Panc1 (cell line): ENCODE measurements at regions not wholly inside any gene's neighbourhood (a gene's known extent, or its start where the extent isn't known, plus 50 kb on each side); places are given as distances from the start of the nearest gene placed in this dataset.

Experiments used
- ATAC-seq: fragments of 200-7000 bp; cut with Tn5 transposase; 2 replicates; pipeline ENCODE4 v1.9.1; 2020; ENCODE audit warnings: mild to moderate bottlenecking, moderate library complexity
- BruUV-seq: library from RNA; stranded (reverse); fragments of 400-500 nt; replicated peaks from 2 replicates; lab custom pipeline; 2021; lab: Mats Ljungman, UMichigan
- CTCF ChIA-PET: fragments of 300-600 bp; sonication (Branson Sonifier 250); formaldehyde crosslinking; loops from one replicate; lab custom pipeline; 2022; ENCODE audit warnings: antibody characterized with exemption; lab: Charles Lee
- POLR2A ChIA-PET: fragments of 300-600 bp; sonication (Branson Sonifier 250); formaldehyde crosslinking; loops from one replicate; lab custom pipeline; 2022; ENCODE audit warnings: antibody characterized with exemption; lab: Charles Lee
- DNase-seq: peaks from one replicate; pipeline ENCODE4 v3.0.0-alpha.2; 2010; ENCODE audit warnings: low read depth, low spot score
- H3K27ac ChIP-seq: 2 replicates; pipeline ENCODE4 v1.5.1; 2011; ENCODE audit warnings: mild to moderate bottlenecking, low read length, inconsistent platforms
- H3K27me3 ChIP-seq: fragments of 200-500 bp; sonication (Bioruptor generic); 2 replicates; pipeline ENCODE4 v1.6.0; 2014; ENCODE audit warnings: low read length, inconsistent platforms; ENCODE audit not compliant: control insufficient read depth, insufficient read depth
- H3K36me3 ChIP-seq: fragments of 200-500 bp; sonication (Bioruptor generic); 2 replicates; pipeline ENCODE4 v1.5.1; 2014; ENCODE audit warnings: inconsistent platforms, mild to moderate bottlenecking, low read length, moderate library complexity; ENCODE audit not compliant: control insufficient read depth, insufficient read depth
- H3K4me1 ChIP-seq: 2 replicates; pipeline ENCODE4 v1.5.1; 2011; ENCODE audit warnings: inconsistent platforms, mild to moderate bottlenecking, low read length, moderate library complexity; ENCODE audit not compliant: control insufficient read depth, insufficient read depth
- H3K4me3 ChIP-seq, 2 experiments: 2 replicates each; pipeline ENCODE4 v1.5.1; 2011 to 2012; ENCODE audit warnings: low read depth in 2 of 2, low read length in 2 of 2, mild to moderate bottlenecking in 2 of 2, inconsistent platforms in 1 of 2, moderate library complexity in 1 of 2
- H3K9me3 ChIP-seq: fragments of 200-500 bp; sonication (Bioruptor generic); 2 replicates; pipeline ENCODE4 v1.5.1; 2014; ENCODE audit warnings: low read depth, mild to moderate bottlenecking, inconsistent platforms, low read length, moderate library complexity; ENCODE audit not compliant: control insufficient read depth, insufficient read depth
- POLR2AphosphoS5 ChIP-seq: IDR thresholded peaks from 2 replicates; pipeline ENCODE4 v1.6.1; 2012; ENCODE audit warnings: mild to moderate bottlenecking, low read depth, low read length, moderate library complexity
- REST ChIP-seq, 2 experiments: IDR thresholded peaks; 2 replicates each; pipeline ENCODE4 v1.6.1; 2011 to 2012; ENCODE audit warnings: low read depth in 2 of 2, control low read depth in 1 of 2, low read length in 1 of 2, mild to moderate bottlenecking in 1 of 2, moderate library complexity in 1 of 2; ENCODE audit not compliant: insufficient read depth in 1 of 2
- SIN3A ChIP-seq: IDR thresholded peaks from 2 replicates; pipeline ENCODE4 v1.6.1; 2012; ENCODE audit warnings: low read depth, mild to moderate bottlenecking, low read length, moderate library complexity, borderline replicate concordance; ENCODE audit not compliant: insufficient read depth
- TCF7L2 ChIP-seq: IDR thresholded peaks from 2 replicates; pipeline ENCODE4 v1.6.1; 2011; ENCODE audit warnings: mild to moderate bottlenecking, low read depth, low read length, inconsistent platforms
- in situ Hi-C: cut with HindIII; loops from 2 replicates; pipeline ENCODE4 v1.10.0; 2016; ENCODE audit warnings: low sequenced_read_pairs, low pct_unique_long_range_greater_than_20kb
- intact Hi-C: fragments of 100-400 bp; cut with micrococcal nuclease; formaldehyde crosslinking; loops from one replicate; pipeline ENCODE4 v1.10.0; 2022; ENCODE audit not compliant: unreplicated experiment
- TF ChIP-seq, protein P1 (sequence below): fragments of 450-650 bp; IDR thresholded peaks from 2 replicates; pipeline ENCODE4 v1.5.1; 2017; ENCODE audit warnings: mild to moderate bottlenecking

DNA sequence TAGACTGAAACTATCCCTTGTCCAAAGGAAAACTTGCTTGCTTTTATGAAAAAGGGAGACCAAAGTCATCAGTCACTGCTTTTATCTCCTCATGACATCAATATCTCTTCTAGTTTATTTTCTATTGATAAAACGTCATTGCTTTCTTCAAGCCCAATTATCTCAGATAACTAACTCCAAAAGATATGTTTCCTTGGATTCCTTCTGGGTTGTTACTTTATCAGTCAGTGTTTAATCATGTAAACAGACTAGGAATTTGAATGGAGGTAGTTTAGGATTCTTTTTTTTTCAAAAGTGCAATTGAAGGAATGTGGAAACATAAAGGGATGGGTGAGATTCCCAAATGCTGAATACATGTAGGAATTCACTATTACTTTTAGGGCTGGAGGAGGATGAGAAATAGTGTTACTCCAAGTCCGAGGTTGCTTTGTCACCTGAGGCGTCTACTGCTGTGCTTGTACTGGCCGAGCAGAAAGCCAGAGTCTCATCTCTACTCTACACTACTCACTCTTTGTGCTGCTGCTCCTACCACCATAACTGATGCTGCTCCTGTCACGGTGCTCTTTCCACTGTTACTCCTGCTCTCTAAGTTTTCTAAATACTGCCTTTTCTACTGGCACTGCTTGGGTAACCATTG lies 1697.1 kb upstream of the NUDT12 start:
- H3K9me3 ChIP-seq, result no peaks in the 10 kb centered on the region
- no peaks in the 10 kb centered on the region for H3K4me1 ChIP-seq
- ChIA-PET CTCF (no interaction called here), POLR2A (no interaction called here)
- BruUV-seq, result no TSS peak
- no peak overlapping the region for H3K4me3 ChIP-seq
- in situ Hi-C loops, result no loop called here
- intact Hi-C loops, result no loop called here
- TF ChIP-seq POLR2AphosphoS5 (no peak), SIN3A (no peak)
- TF ChIP-seq, protein P1, sequence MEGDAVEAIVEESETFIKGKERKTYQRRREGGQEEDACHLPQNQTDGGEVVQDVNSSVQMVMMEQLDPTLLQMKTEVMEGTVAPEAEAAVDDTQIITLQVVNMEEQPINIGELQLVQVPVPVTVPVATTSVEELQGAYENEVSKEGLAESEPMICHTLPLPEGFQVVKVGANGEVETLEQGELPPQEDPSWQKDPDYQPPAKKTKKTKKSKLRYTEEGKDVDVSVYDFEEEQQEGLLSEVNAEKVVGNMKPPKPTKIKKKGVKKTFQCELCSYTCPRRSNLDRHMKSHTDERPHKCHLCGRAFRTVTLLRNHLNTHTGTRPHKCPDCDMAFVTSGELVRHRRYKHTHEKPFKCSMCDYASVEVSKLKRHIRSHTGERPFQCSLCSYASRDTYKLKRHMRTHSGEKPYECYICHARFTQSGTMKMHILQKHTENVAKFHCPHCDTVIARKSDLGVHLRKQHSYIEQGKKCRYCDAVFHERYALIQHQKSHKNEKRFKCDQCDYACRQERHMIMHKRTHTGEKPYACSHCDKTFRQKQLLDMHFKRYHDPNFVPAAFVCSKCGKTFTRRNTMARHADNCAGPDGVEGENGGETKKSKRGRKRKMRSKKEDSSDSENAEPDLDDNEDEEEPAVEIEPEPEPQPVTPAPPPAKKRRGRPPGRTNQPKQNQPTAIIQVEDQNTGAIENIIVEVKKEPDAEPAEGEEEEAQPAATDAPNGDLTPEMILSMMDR, result no peak
- H3K36me3 ChIP-seq, result no peaks in the 10 kb centered on the region
- H3K27me3 ChIP-seq, result no peaks in the 10 kb centered on the region
- DNase-seq (no peak), ATAC-seq (no peak)
- H3K27ac ChIP-seq, result no peak overlapping the region

- no peaks in the 10 kb centered on the region for H3K4me1 ChIP-seq
- no peak overlapping the region for H3K4me3 ChIP-seq
- DNase-seq (no peak), ATAC-seq (no peak)
- in situ Hi-C loops, result no loop called here
- no TSS peak for BruUV-seq
- H3K9me3 ChIP-seq, result no peaks in the 10 kb centered on the region
- ChIA-PET CTCF (no interaction called here), POLR2A (no interaction called here)
- no peaks in the 10 kb centered on the region for H3K36me3 ChIP-seq
- H3K27ac ChIP-seq, result no peak overlapping the region
- TF ChIP-seq TCF7L2 (no peak), POLR2AphosphoS5 (no peak), REST (IDR thresholded peaks at IDR 0.05; ENCODE audit: insufficient read depth in 1 of 2, low read depth in 2 of 2, low read length in 1 of 2) (no peak), SIN3A (no peak)
- TF ChIP-seq, protein P1, result no peak
- no peaks in the 10 kb centered on the region for H3K27me3 ChIP-seq
- intact Hi-C loops, result no loop called here
Observed at GRCh38 chr5:105238561-105238960, 1676.0 kb upstream of the NUDT12 start.
